Stimulated activated CD4-positive, alpha-beta T cell treated with anti-CD3 and anti-CD28 coated beads, TNF-alpha, amount 100 ng/mL, for 4 hours (primary cell): ENCODE measurements at regions not wholly inside any gene's neighbourhood (a gene's known extent, or its start where the extent isn't known, plus 50 kb on each side); places are given as distances from the start of the nearest gene placed in this dataset.

Experiments
- DNase-seq, 3 experiments: peaks; one replicate each; pipeline ENCODE4 v3.0.0-alpha.2; 2020; ENCODE audit warnings: low read depth in 3 of 3

DNA sequence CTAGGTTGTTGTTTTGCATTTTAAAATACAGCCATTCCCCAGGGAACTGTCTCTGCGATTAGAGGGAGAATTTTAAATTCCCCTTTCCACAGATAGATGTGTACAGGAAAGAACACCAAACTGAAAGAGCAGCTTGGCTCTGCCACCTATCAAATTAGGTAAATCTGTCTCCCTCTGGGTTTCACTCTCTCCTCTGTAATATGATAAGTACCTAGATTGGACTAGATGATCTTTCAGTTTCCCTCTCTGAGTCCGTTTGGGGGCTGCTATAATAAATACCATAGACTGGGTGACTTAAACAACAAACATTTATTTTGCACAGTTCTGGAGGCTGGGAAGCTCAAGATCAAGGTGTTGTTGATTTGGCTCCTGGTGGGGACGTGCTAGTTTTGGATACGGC lies 186.0 kb downstream of the KIF20B start:
- DNase-seq: no peak

DNA sequence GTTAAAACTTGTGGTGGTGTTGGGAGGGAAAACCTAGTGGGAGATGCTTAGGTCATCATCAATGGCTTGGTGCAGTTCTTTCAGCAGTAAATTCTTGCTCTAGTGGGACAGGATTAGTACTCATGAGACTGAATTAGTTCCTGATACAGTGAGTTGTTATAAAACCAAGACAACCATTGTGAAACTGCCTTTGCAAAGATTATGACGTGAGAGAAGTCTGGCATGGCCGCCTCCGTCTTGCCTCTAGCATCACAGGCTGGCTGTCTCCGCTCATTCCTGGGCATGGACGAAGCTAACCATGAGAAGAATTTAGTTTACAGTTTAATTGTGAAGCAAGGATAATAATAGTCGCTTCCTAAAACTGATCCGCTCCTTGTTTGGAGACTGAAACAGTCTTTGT lies 186.4 kb downstream of the KIF20B start:
- no peak for DNase-seq

- no peak for DNase-seq
These were observed 187.1 kb downstream of the KIF20B start for GRCh38 chr10:89888321-89889070.

DNA sequence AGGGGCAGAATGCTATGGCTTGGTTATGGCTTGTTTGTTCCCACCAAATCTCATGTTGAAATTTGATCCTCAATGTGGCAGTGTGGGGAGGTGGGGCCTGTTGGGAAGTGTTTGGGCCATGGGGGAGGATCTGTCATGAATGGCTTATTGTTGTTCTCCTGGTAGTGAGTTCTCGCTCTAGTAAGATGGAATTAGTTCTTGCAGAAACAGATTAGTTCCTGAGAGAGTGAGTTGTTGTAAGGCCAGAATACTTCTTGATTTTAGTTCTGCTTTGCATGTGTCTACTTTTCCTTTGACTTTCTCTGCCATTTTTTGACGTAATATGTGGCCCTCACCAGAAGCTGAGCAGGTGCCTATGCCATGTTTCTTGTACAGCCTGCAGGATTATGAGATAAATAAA lies 188.2 kb downstream of the KIF20B start:
- no peak for DNase-seq

GRCh38 chr10:89891006-89891535 lies 189.7 kb downstream of the KIF20B start:
- no peak for DNase-seq

- DNase-seq: no peak
These were observed 192.7 kb downstream of the KIF20B start for GRCh38 chr10:89894051-89894450.

GRCh38 chr10:89900554-89900953 lies 199.2 kb downstream of the KIF20B start:
- no peak for DNase-seq

- DNase-seq: no peak
These were observed 200.5 kb downstream of the KIF20B start for GRCh38 chr10:89901895-89902294.

- no peak for DNase-seq
These were observed 203.4 kb downstream of the KIF20B start for GRCh38 chr10:89904755-89905154.

DNA sequence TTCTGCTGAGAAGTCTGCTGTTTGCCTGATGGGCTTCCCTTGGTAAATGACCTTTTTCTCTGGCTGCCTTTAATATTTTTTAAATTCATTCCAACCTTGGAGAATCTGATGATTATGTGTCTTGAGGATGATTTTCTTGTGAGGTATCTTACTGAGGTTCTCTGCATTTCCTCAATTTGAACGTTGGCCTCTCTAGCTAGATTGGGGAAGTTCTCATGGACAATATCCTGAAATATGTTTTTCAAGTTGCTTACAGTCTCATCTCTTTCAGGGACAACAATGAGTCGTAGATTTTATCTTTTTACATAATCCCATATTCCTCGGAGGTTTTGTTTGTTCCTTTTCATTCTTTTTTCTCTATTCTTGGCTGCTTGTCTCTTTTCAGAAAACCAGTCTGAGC lies 208.4 kb downstream of the KIF20B start:
- no peak for DNase-seq

DNA sequence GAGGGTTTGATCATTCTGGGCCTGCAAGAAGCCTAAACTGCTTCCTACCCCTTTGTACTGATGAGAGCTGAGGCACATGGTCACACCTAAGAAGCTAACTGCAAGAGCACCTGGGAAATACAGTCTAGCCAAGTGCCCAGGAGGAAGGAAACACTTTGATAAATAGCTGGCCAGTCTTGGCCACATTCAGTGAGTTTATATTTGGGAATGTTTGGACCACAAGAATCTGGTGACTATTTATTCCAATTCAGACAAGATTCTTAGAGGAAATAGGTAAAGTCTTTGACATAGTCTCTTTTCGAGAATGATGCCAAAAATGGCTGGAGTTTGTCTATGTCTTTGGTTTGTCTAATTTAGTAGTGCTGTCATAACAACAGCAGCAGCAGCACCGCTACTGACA lies 213.6 kb downstream of the KIF20B start:
- no peak for DNase-seq

DNA sequence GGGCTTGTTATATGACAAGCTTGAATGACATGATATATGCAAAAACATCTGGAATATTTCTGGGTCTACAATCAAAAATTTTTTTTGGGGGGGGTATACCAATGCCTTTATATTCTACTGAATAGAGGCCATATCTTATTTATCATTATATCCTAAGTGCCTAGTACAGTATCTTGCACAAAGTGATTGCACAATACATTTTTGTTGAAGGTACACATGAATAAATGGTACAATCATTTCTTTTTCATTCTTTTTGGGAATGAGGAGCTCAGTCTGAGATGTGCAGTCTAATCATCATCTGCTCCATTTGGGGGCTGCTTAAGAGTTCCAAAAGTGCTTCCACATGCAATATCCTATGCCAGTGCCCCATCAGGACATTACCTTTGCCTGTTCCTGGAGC lies 214.6 kb downstream of the KIF20B start:
- no peak for DNase-seq

- no peak for DNase-seq
These were observed 215.3 kb downstream of the KIF20B start for GRCh38 chr10:89916468-89917215.

DNA sequence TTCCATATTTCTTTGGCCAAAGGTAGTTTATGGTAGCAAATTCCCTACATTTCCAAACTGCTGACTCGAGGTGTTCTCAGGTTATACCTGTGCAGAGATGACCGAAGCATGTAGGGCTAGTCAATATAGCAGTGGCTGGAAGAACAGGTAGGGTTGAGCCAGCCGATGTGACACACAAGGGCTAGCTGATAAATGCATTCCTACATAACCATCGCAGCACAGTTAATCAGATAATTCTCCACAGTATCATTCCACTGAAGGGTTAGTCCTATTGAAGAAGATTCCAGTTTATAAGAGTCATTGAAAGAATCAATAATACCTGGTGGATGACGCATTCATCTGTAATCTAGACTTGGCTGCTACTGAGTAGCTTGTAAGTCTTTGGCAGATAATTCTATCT lies 220.0 kb downstream of the KIF20B start:
- no peak for DNase-seq

- DNase-seq: no peak
These were observed 222.3 kb downstream of the KIF20B start for GRCh38 chr10:89923661-89924060.

- DNase-seq: no peak
These were observed 222.9 kb downstream of the KIF20B start for GRCh38 chr10:89924261-89924660.

DNA sequence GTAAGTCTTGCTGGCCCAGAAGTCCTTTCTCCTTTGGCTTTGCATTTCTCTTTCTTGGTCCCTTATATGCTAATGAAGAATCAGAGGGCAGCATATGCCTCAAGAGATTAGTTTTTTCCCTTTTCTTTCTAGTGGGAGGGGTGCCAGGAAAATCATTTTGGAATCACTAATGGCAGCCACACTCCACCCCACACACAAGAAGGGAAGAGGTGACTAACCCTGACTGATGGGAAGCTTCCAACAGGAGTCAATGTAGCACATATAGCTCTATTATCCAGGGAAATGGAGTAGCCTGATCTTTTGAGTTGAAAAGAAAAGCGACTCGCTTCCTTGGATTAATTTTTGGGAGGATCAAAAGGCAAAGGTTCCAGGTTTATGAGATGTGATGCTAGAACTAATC lies 225.3 kb downstream of the KIF20B start:
- no peak for DNase-seq

DNA sequence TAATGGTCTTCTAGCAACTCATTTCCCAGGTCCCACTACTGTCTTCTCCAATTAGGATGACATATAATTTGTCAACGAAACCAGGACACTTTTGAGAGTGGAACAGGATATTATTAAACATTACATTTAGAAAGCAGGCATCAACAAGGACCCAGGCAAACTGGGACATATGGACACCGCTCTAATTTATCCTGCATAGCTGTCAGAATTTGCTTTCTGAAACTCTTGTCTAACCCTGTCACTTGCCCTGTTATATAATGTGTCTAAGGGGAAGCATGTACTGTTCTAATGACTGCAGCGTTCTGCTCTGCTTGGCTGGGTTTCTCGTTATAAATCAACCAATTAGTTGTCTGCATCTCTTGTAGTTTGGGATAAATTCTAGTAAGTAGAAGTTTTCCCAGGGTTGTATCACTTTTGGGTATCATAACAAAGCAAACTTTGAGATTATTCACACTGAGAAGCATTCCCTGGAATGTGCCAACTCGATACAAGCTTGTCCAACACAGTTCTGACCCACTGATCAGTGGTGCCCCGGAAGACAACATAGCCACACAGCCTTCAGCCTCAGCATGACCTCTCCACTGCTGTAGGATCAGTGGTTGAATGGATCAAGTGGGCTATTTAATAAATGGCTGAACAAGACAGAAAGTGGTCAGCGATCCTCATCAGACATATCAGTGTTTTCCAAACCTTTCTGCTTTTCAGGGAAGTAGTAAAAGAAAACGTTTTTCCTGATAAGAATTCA lies 228.1 kb downstream of the KIF20B start:
- DNase-seq: no peak

GRCh38 chr10:89937494-89937893 lies 236.1 kb downstream of the KIF20B start:
- no peak for DNase-seq

GRCh38 chr10:89940076-89940475 lies 238.7 kb downstream of the KIF20B start:
- no peak for DNase-seq

GRCh38 chr10:89942217-89942616 lies 240.8 kb downstream of the KIF20B start:
- DNase-seq: no peak

GRCh38 chr10:89944138-89944537 lies 242.7 kb downstream of the KIF20B start:
- DNase-seq: no peak
